B cell (primary cell): ENCODE measurements at regions not wholly inside any gene's neighbourhood (a gene's known extent, or its start where the extent isn't known, plus 50 kb on each side); places are given as distances from the start of the nearest gene placed in this dataset.

Experiments used
- ATAC-seq: fragments of 200-7000 bp; cut with Tn5 transposase; one replicate; pipeline ENCODE4 v1.10.0; 2021; ENCODE audit warnings: low read depth, mild to moderate bottlenecking, moderate number of reproducible peaks, moderate library complexity
- CTCF ChIA-PET: fragments of 350-600 bp; sonication (Branson Sonifier 250); formaldehyde crosslinking; loops from one replicate; lab custom pipeline; 2021; ENCODE audit warnings: antibody characterized with exemption, inconsistent platforms; lab: Charles Lee
- POLR2A ChIA-PET: fragments of 350-600 bp; sonication (Branson Sonifier 250); formaldehyde crosslinking; loops from one replicate; lab custom pipeline; 2021; ENCODE audit warnings: antibody characterized with exemption; lab: Charles Lee
- DNase-seq: peaks from one replicate; pipeline ENCODE4 v3.0.0; 2013
- H2AFZ ChIP-seq: 2 replicates; pipeline ENCODE4 v1.6.1; 2012; ENCODE audit warnings: mild to moderate bottlenecking, low read depth, low read length; ENCODE audit not compliant: insufficient read depth, poor library complexity, severe bottlenecking
- H3K27ac ChIP-seq, 2 donors: 1 replicate in 1 of 2; 2 replicates in 1 of 2; pipeline ENCODE4 v1.5.1; 2012 to 2013; ENCODE audit warnings: low read length in 2 of 2, mild to moderate bottlenecking in 2 of 2, moderate library complexity in 1 of 2
- H3K27me3 ChIP-seq, 4 experiments: fragments of 200-600 bp in 1 of 4; sonication (generic) in 1 of 4; replicated peaks in 1 of 4; 1 replicate in 2 of 4; 2 replicates in 2 of 4; pipeline versions ENCODE4 v1.6.1 to v1.7.0; 2013 to 2016; ENCODE audit warnings: low read length in 3 of 4, mild to moderate bottlenecking in 2 of 4, mixed read lengths in 1 of 4, moderate library complexity in 1 of 4; ENCODE audit not compliant: insufficient read depth in 4 of 4, control insufficient read depth in 3 of 4; ENCODE audit errors: control extremely low read depth in 1 of 4
- H3K36me3 ChIP-seq, 2 experiments: replicated peaks in 1 of 2; 1 replicate in 1 of 2; 2 replicates in 1 of 2; pipeline versions ENCODE4 v1.6.1 to v1.7.1; 2013; ENCODE audit warnings: low read length in 1 of 2; ENCODE audit not compliant: insufficient read depth in 2 of 2, control insufficient read depth in 1 of 2; ENCODE audit errors: control extremely low read depth in 1 of 2, extremely low read depth in 1 of 2
- H3K4me1 ChIP-seq, 2 donors: fragments of 200-600 bp in 1 of 2; sonication (generic) in 1 of 2; 1 replicate in 1 of 2; 2 replicates in 1 of 2; pipeline versions ENCODE4 v1.5.1 to v1.6.1; 2013 to 2017; ENCODE audit warnings: low read length in 2 of 2; ENCODE audit not compliant: control insufficient read depth in 2 of 2, insufficient read depth in 2 of 2
- H3K4me2 ChIP-seq: replicated peaks from 2 replicates; pipeline ENCODE3; 2012; ENCODE audit warnings: mild to moderate bottlenecking, low read depth, low read length; ENCODE audit not compliant: poor library complexity, severe bottlenecking
- H3K4me3 ChIP-seq, 5 experiments: fragments of 200-600 bp in 1 of 5; sonication (generic) in 1 of 5; 1 replicate in 3 of 5; 2 replicates in 2 of 5; pipeline versions ENCODE4 v1.5.1 to v1.7.0; 2011 to 2016; ENCODE audit warnings: low read length in 4 of 5, mild to moderate bottlenecking in 4 of 5, low read depth in 2 of 5, control low read depth in 1 of 5, moderate library complexity in 1 of 5; ENCODE audit not compliant: insufficient read depth in 1 of 5; ENCODE audit errors: control extremely low read depth in 1 of 5, extremely low read depth in 1 of 5
- H3K79me2 ChIP-seq: fragments of 200-600 bp; sonication (generic); one replicate; pipeline ENCODE4 v1.6.0; 2016; ENCODE audit warnings: low read length; ENCODE audit not compliant: control insufficient read depth, insufficient read depth
- H3K9ac ChIP-seq: fragments of 200-600 bp; sonication (generic); 2 replicates; pipeline ENCODE4 v1.6.1; 2017; ENCODE audit warnings: mild to moderate bottlenecking, low read length, moderate library complexity
- H3K9me3 ChIP-seq, 3 donors: one replicate each; pipeline versions ENCODE4 v1.6.1 to v1.7.1; 2013; ENCODE audit warnings: low read length in 2 of 3; ENCODE audit not compliant: control insufficient read depth in 2 of 3, insufficient read depth in 1 of 3; ENCODE audit errors: control extremely low read depth in 1 of 3
- H4K20me1 ChIP-seq: 2 replicates; pipeline ENCODE4 v1.6.0; 2012; ENCODE audit warnings: mild to moderate bottlenecking, low read length; ENCODE audit not compliant: insufficient read depth, control insufficient read depth, poor library complexity, severe bottlenecking
- H3K27ac Mint-ChIP-seq: one replicate; pipeline ENCODE4 v1.8.0; 2021; ENCODE audit warnings: mixed read lengths
- H3K27me3 Mint-ChIP-seq: one replicate; pipeline ENCODE4 v1.8.0; 2021; ENCODE audit warnings: mixed read lengths
- H3K4me1 Mint-ChIP-seq: one replicate; pipeline ENCODE4 v1.8.0; 2021; ENCODE audit warnings: mixed read lengths
- H3K4me3 Mint-ChIP-seq: one replicate; pipeline ENCODE4 v1.8.0; 2021; ENCODE audit warnings: mixed read lengths
- H3K9me3 Mint-ChIP-seq: one replicate; pipeline ENCODE4 v1.8.0; 2022; ENCODE audit warnings: mixed read lengths; ENCODE audit not compliant: insufficient read depth
- CTCF ChIP-seq: fragments of 200-600 bp; IDR thresholded peaks from one replicate; pipeline ENCODE4 v1.8.0; 2022; ENCODE audit warnings: antibody characterized with exemption, mild to moderate bottlenecking
- EZH2 ChIP-seq: IDR thresholded peaks from 2 replicates; pipeline ENCODE4 v1.6.1; 2012; ENCODE audit warnings: borderline replicate concordance, low read depth, mild to moderate bottlenecking, moderate library complexity, low read length; ENCODE audit not compliant: insufficient read depth, poor library complexity, severe bottlenecking
- WGBS: methylation state at CpG from one replicate; pipeline ENCODE4 v1.1.5; 2013; ENCODE audit warnings: missing lambda C conversion rate; ENCODE audit not compliant: insufficient coverage; 5-methylcytosine and 5-hydroxymethylcytosine counted together
- intact Hi-C: fragments of 100-400 bp; cut with micrococcal nuclease; formaldehyde crosslinking; loops from one replicate; pipeline ENCODE4 v1.10.0; 2022

GRCh38 chr11:112410325-112410724 is 149.7 kb upstream of the PLET1 start:
- no peaks in the 10 kb centered on the region for H3K79me2 ChIP-seq
- WGBS = 32% methylated on average over 4 of the region's 6 CpGs
- no peak overlapping the region for H3K9ac ChIP-seq
- Mint-ChIP-seq H3K4me3 (no peak overlapping the region), H3K4me1 (no peaks in the 10 kb centered on the region), H3K27me3 (peaks cover 23% of the 10 kb centered on the region), H3K9me3 (peaks cover 3% of the 10 kb centered on the region), H3K27ac (no peak overlapping the region)
- DNase-seq = no peak
- peaks cover 0 to 3% (median 0%) of the 10 kb centered on the region in 4 experiments for H3K27me3 ChIP-seq
- no peak for ATAC-seq
- ChIA-PET CTCF (no interaction called here), POLR2A (no interaction called here)
- intact Hi-C loops = no loop called here
- TF ChIP-seq CTCF (no peak), EZH2 (no peak)
- H4K20me1 ChIP-seq = no peaks in the 10 kb centered on the region
- H3K9me3 ChIP-seq = peaks cover 0 to 1% (median 0%) of the 10 kb centered on the region in 3 donors
- H3K4me2 ChIP-seq = no peak overlapping the region
- no peak overlapping the region for H3K27ac ChIP-seq
- H2AFZ ChIP-seq = no peak overlapping the region
- no peak overlapping the region for H3K4me3 ChIP-seq
- H3K4me1 ChIP-seq = no peaks in the 10 kb centered on the region
- H3K36me3 ChIP-seq = no peaks in the 10 kb centered on the region

GRCh38 chr11:112412383-112412782 is 151.7 kb upstream of the PLET1 start:
- Histone ChIP-seq H2AFZ (no peak overlapping the region), H4K20me1 (no peaks in the 10 kb centered on the region), H3K9ac (no peak overlapping the region), H3K4me2 (no peak overlapping the region), H3K4me1 (no peaks in the 10 kb centered on the region), H3K9me3 (peaks cover 0 to 3% (median 2%) of the 10 kb centered on the region in 3 donors), H3K36me3 (no peaks in the 10 kb centered on the region), H3K27me3 (peaks cover 0 to 3% (median 0%) of the 10 kb centered on the region in 4 experiments), H3K79me2 (no peaks in the 10 kb centered on the region), H3K27ac (no peak overlapping the region), H3K4me3 (no peak overlapping the region)
- no peak for ATAC-seq
- ChIA-PET POLR2A (no interaction called here), CTCF (no interaction called here)
- no peak overlapping the region for H3K4me3 Mint-ChIP-seq
- H3K4me1 Mint-ChIP-seq = no peaks in the 10 kb centered on the region
- 67% methylated on average over 2 of the region's 4 CpGs for WGBS
- TF ChIP-seq EZH2 (no peak), CTCF (no peak)
- peaks cover 3% of the 10 kb centered on the region for H3K9me3 Mint-ChIP-seq
- no peak for DNase-seq
- intact Hi-C loops = no loop called here
- no peak overlapping the region for H3K27ac Mint-ChIP-seq
- peaks cover 23% of the 10 kb centered on the region for H3K27me3 Mint-ChIP-seq
